ENCODE measurements at regions not wholly inside any gene's neighbourhood (a gene's known extent, or its start where the extent isn't known, plus 50 kb on each side); places are given as distances from the start of the nearest gene placed in this dataset.

- CTCF ChIA-PET: no interaction called here
- Histone ChIP-seq H3K27me3 (ENCODE audit: control insufficient read depth, insufficient read depth, low read length) (no peaks in the 10 kb centered on the region), H3K27ac (ENCODE audit: low read length) (no peak overlapping the region), H3K4me1 (ENCODE audit: control insufficient read depth, insufficient read depth, low read length) (no peaks in the 10 kb centered on the region), H3K36me3 (ENCODE audit: control insufficient read depth, insufficient read depth, low read length) (no peaks in the 10 kb centered on the region), H3K9me3 (ENCODE audit: control insufficient read depth, insufficient read depth, low read depth, low read length) (no peaks in the 10 kb centered on the region), H3K4me3 (ENCODE audit: low read depth in 2 of 2, low read length in 2 of 2) (no peak overlapping the region)
- no peak for TF ChIP-seq SIN3A (IDR thresholded peaks at IDR 0.05; ENCODE audit: borderline replicate concordance, insufficient read depth, low read depth, low read length)
- no peak for TF ChIP-seq POLR2AphosphoS5 (IDR thresholded peaks at IDR 0.05; ENCODE audit: low read depth, low read length)
- TF ChIP-seq TCF7L2 (IDR thresholded peaks at IDR 0.05; ENCODE audit: low read depth, low read length): no peak
- TF ChIP-seq, protein P1, sequence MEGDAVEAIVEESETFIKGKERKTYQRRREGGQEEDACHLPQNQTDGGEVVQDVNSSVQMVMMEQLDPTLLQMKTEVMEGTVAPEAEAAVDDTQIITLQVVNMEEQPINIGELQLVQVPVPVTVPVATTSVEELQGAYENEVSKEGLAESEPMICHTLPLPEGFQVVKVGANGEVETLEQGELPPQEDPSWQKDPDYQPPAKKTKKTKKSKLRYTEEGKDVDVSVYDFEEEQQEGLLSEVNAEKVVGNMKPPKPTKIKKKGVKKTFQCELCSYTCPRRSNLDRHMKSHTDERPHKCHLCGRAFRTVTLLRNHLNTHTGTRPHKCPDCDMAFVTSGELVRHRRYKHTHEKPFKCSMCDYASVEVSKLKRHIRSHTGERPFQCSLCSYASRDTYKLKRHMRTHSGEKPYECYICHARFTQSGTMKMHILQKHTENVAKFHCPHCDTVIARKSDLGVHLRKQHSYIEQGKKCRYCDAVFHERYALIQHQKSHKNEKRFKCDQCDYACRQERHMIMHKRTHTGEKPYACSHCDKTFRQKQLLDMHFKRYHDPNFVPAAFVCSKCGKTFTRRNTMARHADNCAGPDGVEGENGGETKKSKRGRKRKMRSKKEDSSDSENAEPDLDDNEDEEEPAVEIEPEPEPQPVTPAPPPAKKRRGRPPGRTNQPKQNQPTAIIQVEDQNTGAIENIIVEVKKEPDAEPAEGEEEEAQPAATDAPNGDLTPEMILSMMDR (IDR thresholded peaks at IDR 0.05): no peak
- TF ChIP-seq, protein P2, sequence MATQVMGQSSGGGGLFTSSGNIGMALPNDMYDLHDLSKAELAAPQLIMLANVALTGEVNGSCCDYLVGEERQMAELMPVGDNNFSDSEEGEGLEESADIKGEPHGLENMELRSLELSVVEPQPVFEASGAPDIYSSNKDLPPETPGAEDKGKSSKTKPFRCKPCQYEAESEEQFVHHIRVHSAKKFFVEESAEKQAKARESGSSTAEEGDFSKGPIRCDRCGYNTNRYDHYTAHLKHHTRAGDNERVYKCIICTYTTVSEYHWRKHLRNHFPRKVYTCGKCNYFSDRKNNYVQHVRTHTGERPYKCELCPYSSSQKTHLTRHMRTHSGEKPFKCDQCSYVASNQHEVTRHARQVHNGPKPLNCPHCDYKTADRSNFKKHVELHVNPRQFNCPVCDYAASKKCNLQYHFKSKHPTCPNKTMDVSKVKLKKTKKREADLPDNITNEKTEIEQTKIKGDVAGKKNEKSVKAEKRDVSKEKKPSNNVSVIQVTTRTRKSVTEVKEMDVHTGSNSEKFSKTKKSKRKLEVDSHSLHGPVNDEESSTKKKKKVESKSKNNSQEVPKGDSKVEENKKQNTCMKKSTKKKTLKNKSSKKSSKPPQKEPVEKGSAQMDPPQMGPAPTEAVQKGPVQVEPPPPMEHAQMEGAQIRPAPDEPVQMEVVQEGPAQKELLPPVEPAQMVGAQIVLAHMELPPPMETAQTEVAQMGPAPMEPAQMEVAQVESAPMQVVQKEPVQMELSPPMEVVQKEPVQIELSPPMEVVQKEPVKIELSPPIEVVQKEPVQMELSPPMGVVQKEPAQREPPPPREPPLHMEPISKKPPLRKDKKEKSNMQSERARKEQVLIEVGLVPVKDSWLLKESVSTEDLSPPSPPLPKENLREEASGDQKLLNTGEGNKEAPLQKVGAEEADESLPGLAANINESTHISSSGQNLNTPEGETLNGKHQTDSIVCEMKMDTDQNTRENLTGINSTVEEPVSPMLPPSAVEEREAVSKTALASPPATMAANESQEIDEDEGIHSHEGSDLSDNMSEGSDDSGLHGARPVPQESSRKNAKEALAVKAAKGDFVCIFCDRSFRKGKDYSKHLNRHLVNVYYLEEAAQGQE (IDR thresholded peaks at IDR 0.05; ENCODE audit: insufficient read depth in 1 of 2, low read depth in 2 of 2, low read length in 1 of 2): no peak
- intact Hi-C loops (cut with micrococcal nuclease; ENCODE audit: unreplicated experiment): no loop called here
- POLR2A ChIA-PET: no interaction called here
- in situ Hi-C loops (cut with HindIII; ENCODE audit: low pct_unique_long_range_greater_than_20kb, low sequenced_read_pairs): no loop called here
- ATAC-seq (no peak), DNase-seq (ENCODE audit: low read depth, low spot score) (no peak)
- no TSS peak for BruUV-seq (replicated peaks)
These were observed 1151.9 kb upstream of the GOT2 start for GRCh38 chr16:59886021-59886420.

GRCh38 chr16:59881376-59881775 is 1147.3 kb upstream of the GOT2 start:
- POLR2A ChIA-PET: no interaction called here
- DNase-seq (ENCODE audit: low read depth, low spot score) (no peak), ATAC-seq (no peak)
- Histone ChIP-seq H3K4me3 (ENCODE audit: low read depth in 2 of 2, low read length in 2 of 2) (no peak overlapping the region), H3K36me3 (ENCODE audit: control insufficient read depth, insufficient read depth, low read length) (no peaks in the 10 kb centered on the region), H3K27me3 (ENCODE audit: control insufficient read depth, insufficient read depth, low read length) (no peaks in the 10 kb centered on the region), H3K9me3 (ENCODE audit: control insufficient read depth, insufficient read depth, low read depth, low read length) (no peaks in the 10 kb centered on the region), H3K27ac (ENCODE audit: low read length) (no peak overlapping the region), H3K4me1 (ENCODE audit: control insufficient read depth, insufficient read depth, low read length) (no peaks in the 10 kb centered on the region)
- intact Hi-C loops (cut with micrococcal nuclease; ENCODE audit: unreplicated experiment) (no loop called here), in situ Hi-C loops (cut with HindIII; ENCODE audit: low pct_unique_long_range_greater_than_20kb, low sequenced_read_pairs) (no loop called here)
- TF ChIP-seq SIN3A (IDR thresholded peaks at IDR 0.05; ENCODE audit: borderline replicate concordance, insufficient read depth, low read depth, low read length) (no peak), TCF7L2 (IDR thresholded peaks at IDR 0.05; ENCODE audit: low read depth, low read length) (no peak), POLR2AphosphoS5 (IDR thresholded peaks at IDR 0.05; ENCODE audit: low read depth, low read length) (no peak)
- TF ChIP-seq, protein P1 (IDR thresholded peaks at IDR 0.05): no peak
- TF ChIP-seq, protein P2 (IDR thresholded peaks at IDR 0.05; ENCODE audit: insufficient read depth in 1 of 2, low read depth in 2 of 2, low read length in 1 of 2): no peak
- CTCF ChIA-PET: no interaction called here
- BruUV-seq (replicated peaks): no TSS peak

Data from Panc1 (cell line).